GM18499 (cell line): ENCODE measurements at regions not wholly inside any gene's neighbourhood (a gene's known extent, or its start where the extent isn't known, plus 50 kb on each side); places are given as distances from the start of the nearest gene placed in this dataset.

ENCODE experiments used
- ATAC-seq: cut with Tn5 transposase; IDR thresholded peaks from one replicate; pipeline ENCODE4 v1.9.1; 2021; ENCODE audit warnings: moderate number of reproducible peaks; ENCODE audit not compliant: insufficient read depth, unreplicated experiment

DNA sequence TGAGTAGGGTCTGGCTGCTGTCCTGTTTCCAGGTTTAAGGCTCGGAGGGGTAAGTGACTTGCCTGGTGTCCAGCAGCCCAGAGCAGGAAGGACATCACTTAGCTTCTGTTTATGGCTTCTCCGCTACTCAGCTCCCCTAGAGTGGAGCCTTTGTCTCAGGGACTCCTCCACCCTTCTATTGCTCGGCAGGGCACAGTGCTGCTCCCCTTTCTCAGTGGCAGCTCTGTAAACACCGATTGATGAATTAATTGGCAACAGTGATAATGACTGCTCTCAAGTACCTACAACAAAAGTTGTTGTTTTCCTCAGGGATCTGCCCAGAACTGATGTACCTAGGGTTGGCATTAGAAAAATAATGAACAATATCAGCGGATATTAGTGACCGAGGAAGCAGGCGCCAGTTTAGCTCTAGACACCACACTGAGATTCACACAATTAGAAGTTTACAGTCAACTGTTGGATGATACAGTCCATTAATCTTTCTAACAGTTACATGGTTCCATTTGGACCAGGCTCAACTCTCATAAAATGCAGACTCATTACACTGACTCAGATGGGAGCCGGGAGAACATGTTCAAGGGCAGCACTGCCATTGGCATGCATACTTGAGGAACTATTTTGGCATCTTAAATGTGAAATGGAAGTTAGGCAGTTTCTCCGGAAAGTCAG, 265.7 kb downstream of the MTX2 start:
- no peak for ATAC-seq

DNA sequence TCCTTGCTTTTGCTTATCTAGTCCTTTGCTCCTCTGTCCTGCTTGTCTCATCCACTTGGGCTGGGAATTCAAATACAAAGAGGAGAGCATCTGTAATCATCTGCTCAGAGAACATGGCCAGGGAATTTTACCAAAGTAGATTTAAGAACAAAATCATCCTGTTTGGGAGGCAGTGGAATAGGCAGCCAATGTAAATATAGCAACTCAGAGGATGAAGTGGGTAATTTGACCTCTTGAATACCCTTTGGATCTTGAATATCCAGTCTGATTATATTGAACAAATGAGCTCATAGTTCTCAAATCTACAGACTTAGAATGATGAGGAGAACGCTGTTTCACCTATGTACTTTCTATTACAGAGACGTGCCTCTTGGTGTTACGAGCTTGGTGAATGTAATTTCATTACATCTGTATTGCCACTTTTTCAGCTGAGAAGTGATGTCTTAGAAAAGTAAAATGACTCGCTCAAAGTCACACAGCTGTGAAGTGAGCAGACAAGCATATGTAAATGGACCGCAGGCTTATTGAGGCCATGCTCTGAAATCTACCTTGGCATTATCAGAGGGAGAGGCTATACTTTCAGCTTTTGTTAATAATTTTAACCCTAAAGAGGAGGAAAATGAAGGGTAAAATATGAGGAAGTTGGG, 266.3 kb downstream of the MTX2 start:
- ATAC-seq = no peak

DNA sequence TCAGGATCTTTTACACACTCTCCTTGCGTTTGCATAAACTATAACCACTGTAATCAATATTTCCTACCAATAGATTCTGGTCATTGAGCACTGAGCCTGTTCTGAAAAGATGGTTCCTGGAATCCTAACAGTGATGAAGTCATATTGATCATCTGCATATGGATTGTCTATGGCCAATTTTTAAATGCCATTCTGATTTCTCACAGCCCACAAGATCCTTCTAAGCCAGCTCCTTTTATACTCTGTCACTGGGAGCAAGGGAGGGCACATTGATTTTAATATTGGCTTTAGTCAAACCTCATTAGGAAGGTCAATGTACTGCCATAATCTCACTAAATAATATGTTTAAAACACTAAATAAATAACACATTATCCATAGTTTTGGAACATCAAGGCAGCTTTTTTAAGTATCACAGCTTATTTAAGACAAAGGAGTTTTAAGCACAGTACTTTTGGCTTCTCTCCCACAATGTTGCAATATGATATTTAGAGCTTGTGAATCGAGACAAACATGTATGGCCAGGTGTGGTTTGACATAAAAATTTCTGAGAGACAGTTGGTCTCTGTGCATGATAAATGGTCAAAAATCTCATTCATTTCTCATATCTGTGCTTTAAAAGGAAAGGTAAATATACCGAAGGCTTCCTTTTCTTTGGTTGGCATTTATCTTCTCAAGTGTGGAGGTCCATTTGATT, 267.3 kb downstream of the MTX2 start:
- no peak for ATAC-seq

DNA sequence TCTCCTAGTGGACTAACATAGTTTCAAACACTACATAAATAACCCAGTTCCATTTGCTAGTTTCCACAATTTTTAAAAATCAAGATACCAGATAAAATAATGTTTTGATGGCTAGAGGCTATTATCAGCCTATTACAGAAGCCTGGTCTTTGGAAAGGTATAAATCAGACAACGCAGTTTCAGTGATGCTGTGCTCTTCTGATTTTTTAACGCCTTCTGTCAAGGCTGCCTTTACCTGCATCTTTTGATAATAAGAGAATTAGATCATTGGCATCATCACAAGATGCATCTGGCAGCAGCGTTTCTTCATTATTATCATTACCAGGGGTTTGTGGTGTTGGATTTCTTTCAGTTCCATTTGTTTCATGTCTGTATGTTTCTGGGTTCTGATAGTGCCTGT, 268.7 kb downstream of the MTX2 start:
- no peak for ATAC-seq

DNA sequence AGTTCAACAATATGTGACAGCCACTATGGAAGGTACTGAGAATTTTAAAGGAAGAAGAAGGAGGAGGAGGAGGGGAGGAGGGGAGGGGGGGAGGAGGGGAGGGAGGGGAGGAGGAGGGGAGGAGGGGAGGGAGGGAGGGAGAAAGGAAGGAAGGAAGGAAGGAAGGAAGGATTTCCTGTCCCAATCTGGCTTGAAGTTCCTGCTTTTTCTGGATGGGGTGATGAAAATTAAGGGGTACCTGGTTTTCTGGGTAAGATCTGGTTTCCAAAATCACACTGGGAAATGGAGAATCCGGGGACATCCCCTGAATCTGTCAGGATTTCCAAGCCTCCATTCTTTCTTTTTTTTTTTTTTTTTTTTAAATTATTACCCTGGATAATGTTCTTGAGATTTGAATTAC, 271.8 kb downstream of the MTX2 start:
- no peak for ATAC-seq

DNA sequence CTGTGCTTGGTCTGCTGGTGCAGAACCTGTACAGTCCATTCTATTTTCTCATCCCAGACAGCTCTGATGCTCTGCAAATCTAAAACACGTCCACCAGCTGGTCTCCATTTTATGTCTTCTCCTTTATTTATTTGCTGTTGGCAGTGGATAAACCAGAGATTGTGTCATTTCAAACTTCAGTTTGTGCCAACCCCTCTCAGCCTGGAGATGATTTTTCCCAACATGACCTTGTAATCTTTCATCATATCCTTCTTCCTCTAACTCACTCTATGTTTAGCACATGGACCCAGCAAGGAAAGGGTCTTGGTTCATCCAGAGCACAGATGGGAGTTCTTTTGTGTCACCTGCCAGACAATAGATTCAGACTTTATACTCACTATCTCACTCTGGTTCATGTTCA, 273.2 kb downstream of the MTX2 start:
- no peak for ATAC-seq

DNA sequence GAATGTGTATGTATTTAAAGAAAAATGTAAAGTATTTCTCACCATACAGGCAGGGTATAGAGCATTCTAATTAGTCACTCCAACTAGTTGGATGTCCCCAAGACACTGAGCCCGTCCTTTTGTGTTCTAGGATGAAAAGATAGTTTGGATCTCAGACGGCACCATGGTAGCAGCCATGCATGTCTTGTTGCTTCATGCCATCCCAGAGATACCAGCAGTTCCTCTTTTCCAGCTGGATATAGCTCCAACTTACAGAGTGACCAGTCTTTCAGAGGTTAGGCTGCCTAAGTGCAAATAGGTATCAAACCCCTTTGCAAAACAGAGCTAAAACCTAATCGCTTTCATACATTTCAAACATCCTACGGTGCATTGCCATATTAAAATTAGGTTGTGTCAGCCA, 275.3 kb downstream of the MTX2 start:
- no peak for ATAC-seq

DNA sequence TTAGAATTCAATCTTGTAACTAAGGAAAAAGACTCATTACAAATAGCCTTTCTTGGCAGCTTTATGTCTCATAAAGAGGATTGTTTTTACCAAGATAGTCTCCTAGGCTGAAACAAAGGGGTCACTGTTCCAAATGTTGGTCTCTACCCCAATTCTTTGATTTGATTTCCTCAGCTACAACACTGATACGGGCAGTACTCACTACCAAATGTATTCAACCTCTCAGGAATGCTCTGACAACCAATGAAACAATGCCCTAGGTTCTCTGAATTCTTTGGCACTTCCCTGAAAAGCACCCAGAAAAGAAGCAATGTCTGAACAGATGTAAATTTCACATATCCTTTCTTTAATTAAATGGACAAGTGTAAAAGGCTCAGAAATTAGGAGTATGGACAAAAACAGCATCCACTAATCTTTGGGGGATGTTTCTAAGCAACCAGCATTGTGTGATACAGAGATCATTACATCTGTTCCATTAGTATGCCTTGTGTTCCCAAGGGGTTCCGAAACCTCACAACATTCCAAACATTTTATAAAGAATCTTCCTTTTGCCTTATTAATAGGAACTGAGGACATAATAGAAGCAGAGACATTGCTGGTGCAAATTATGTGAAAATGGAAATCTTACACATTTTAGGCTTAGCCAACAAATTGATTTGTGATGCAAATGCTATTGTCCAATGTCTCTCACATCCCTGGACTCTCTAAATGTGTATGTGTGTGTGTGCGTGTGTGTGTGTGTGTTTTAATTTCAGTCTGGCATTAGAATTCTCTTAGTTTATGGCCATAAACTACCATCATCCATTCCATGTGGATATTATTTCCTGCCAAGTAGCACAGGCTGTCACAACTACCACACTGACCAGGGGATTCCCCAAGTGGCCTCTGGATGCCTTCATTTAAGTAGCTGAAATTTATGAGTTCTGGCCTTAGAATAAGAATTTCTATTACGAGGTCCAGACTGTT, 276.0 kb downstream of the MTX2 start:
- ATAC-seq = no peak

DNA sequence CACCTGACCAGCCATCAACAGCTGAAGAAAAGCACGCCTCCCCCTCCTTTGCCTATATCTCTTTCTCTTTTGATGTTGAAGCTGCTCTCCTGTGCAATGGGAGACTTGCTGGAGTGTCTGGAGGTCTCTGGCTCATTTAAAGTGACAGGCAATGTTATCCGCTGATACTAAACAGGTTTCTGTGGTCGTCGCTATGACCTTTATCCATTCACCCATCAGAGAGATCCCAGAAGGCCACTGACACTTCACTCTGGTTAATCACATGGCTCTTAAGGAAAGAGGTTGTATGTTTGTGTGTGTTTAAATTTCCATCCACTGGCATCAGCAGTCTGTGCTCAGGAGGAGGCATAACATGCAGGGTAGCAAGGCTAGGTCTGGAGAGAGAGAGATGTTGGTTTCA, 277.3 kb downstream of the MTX2 start:
- ATAC-seq = no peak

DNA sequence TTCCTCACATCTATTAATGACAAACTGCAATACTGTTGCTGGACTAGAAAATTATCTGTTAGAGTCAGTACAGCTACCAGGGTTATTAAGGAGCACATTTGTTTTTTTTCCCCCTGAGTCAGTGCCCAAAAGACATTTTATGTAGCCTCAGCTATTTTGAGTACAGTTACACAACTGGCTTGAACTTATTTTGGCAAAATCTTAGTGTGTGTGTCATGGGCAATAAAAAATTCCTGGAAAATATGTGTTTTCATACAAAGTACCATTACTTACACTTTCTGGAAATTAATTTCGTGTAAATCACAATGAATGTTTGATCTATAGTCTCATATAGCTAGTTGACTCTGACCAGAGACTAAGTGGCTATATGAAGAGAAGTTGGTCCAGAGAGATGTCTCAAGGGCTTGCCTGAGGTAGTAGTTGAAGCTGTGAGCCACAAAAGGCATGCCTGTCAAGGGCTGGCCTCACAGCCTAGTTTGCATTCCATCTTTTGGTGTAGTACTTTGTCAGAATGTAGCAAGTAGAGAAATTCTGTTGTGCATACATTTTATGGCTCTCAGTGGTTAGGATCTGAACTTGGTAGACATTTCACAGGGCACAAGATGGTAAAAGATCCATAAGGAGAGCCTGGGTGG, 283.4 kb downstream of the MTX2 start:
- ATAC-seq = no peak

DNA sequence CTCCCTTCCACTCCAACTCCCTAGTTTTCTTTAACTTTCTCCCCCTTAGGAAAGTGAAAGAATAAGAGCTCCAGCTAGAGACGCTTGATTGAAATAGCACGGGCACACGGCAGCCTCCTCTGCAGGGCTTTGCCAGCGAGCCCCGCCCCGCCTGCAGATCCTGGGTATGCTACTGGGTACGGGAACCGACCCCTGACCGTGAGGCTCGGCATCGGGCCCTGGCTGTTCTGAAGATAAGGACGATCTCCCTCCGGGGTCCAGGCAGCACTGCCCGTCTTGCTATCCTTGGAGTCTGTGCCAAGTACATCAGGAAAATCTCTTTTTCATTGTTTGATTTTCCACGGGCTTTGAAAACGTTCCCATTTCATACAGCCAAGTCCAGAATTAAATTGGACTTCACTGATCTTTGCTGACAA, 284.5 kb downstream of the MTX2 start:
- ATAC-seq = no peak

DNA sequence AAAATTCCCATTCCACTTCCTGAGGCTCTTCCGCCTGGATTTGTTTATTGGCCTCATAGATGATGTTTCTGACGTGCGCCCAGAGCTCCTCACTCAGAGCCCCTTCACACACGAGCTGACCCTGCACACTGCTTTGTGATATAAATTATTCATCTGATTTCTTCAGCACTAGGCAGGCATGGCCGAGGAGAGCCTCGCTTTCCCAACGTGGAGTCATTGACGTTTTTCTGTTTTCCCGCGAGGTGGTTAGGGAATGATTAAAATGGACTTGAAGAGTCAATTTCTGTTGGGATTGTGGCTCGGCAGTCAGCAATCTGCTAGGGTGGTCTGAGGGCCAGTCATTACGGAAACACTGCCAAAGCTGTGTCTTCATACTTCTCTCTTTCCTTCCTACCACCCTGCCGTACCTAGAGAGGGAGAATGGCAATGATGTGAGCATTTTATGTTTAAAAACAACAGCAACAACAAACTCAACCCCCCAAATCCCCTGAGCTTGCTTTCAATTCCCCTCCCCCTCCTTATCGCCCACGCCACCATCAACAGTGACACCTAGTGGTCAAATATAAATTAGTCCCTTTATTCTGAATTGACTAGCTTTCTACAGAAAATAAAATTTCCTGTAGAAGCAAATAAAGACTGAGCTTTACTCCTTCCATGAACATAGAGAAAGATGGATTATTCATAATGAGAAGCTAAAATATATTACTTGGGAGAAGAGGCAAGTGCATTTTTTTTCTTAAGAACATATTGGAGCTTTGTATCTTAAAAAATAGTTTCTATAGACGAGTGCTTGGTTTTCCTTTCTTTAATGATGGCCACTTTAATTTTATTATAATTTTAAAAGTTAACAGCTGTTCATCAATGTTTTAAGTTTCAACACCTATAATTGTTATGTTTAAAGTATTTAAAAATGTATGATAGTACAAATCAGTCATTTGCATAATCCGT, 285.1 kb downstream of the MTX2 start:
- ATAC-seq = no peak

DNA sequence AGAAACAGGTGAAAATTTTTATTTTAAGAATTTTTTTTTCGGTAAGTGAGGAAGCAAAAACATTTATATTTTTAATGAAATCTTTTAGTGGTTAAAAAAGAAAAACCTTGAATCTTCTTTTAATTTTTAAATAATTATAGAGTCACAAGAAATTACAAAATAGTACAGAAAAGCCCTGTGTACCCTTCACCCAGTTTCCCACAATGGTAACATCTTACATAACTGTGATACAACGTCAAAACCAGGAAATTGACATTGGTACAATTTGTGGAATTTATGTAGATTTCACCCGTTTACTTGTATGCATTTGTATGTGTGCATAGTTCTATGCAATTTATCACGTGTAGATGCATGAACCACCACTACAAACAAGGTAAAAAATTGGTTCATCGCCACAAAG, 285.9 kb downstream of the MTX2 start:
- ATAC-seq = no peak

DNA sequence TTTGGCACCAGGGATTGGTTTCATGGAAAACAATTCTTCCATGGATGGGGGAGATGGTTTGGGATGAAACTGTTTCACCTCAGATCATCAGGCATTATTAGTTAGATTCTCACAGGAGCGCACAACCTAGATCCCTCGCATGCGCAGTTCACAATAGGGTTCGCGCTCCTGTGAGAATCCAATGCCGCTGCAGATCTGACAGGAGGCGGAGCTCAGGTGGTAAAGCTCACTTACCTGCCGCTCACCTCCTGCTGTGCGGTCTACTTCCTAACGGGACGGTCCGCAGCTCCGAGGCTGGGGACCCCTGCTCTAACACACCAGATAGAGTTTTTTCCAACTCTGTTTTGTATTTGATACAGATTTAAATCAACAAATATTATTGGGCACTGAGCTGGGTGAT, 286.5 kb downstream of the MTX2 start:
- ATAC-seq = no peak

DNA sequence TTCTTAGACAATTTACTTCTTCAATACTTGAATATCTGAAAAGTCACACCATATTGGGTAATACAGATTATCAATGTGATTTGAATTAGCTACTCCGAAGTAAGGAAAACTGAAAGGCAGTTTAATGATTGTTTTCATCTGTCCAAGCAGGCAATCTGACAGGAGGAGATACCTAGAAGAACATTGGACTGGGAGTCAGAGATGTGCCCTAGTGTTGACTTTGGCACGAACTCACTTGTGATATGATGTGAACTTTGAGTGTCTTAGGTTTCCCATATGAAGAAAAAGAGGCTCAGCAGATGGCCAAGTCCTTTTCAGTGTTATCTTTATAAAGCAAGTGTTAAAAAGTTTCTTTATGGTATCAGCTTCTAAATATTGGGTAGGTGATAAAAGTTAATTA, 287.1 kb downstream of the MTX2 start:
- ATAC-seq = no peak

DNA sequence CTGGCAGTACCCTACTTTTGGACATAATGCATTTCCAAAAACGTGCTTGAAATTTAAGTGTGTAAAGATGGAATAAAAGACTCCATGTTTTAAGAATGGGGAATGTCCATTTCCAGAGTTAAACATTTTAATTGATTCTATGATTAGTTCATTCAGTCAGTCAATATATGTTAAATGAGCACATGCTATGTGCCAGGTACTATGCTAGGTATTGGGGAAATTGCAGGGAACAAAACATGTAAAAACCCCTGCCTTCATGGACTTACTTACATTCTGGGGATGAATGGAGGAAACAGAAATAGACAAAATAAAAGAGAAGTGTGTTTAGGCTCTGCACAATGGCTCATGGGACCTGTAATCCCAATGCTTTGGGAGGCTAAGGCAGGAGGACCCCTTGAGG, 288.6 kb downstream of the MTX2 start:
- no peak for ATAC-seq

DNA sequence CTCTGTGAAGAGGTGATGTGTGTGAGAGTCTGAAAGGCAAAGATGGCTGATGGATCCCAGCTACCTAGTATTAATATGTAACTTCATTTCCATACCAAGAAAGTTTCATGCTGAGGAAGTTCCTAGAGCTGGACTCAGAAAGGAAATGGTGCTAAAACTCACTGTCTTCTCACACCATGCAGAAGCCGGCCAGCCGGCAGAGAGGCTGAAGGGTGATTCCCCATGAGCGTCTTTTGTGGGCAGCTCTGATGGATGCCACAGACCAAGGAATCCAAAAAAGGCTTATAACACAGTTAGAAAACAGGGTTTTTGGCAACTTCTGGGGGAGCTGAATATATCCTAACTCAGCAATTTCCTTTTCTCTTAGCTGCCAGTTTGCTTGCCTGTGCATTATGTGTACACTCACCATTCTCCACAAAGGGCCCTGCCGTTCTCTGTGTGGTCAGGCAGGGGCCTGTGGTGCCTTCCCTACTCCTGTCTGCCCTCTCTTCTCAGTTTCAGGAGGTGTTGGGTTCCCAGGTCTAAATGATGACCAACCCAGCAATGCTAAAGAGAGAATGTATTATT, 289.4 kb downstream of the MTX2 start:
- no peak for ATAC-seq

DNA sequence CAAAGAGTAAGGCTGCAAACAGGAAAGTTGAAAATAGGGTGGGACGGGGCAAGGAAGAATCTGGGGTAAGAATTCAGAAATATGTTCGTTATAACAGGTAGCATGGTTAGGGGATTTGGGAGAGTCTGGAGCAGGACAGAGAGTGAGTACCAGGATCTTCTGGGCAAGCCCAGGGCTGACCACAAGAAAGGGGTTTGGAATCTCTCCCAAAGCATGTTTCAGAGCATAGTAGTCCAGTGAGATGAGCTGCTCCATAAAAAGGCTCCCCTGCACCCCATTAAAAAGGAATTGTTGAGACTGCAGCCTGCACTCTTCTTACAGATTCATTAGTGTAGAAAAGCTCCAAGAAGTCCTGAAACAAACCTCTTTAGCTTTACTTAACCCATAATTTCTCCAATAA, 291.1 kb downstream of the MTX2 start:
- ATAC-seq = no peak

DNA sequence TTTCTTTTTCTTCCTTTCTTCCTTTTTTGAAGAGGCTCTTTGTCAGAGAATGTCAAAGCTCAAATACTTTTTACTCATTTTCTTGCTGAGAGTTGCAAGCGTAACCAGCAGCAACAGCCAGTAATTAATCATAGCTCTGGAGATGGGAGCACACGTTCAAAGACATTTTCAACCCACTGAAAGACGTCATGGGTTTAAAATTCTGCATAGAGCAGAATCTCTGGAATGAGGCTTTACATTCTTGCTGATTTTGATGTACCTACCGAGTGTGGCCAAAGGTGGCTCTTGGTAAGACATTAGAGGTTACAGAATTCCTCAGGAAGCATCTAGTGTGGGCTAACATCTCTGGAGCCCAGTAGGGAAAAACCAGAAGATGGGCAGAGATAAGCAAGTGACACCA, 292.5 kb downstream of the MTX2 start:
- ATAC-seq = no peak
